Superior temporal gyrus (tissue), 1 donor: ENCODE measurements at regions not wholly inside any gene's neighbourhood (a gene's known extent, or its start where the extent isn't known, plus 50 kb on each side); places are given as distances from the start of the nearest gene placed in this dataset.

Experiments
- DNase-seq: peaks from one replicate; pipeline ENCODE4 v3.0.0-alpha.2; 2016; ENCODE audit errors: extremely low spot score

- DNase-seq: peak; percentile 32
Observed at GRCh38 chr9:105861972-105862371, 167.6 kb downstream of the TMEM38B start.

GRCh38 chr9:105864248-105864898, 170.0 kb downstream of the TMEM38B start:
- no peak for DNase-seq

- no peak for DNase-seq
Observed at GRCh38 chr9:105865285-105865684, 170.9 kb downstream of the TMEM38B start.

- DNase-seq: no peak
Observed at GRCh38 chr9:105871540-105871939, 177.2 kb downstream of the TMEM38B start.

- no peak for DNase-seq
Observed at GRCh38 chr9:105873801-105874200, 179.5 kb downstream of the TMEM38B start.

GRCh38 chr9:105877721-105878120, 183.4 kb downstream of the TMEM38B start:
- DNase-seq: no peak

GRCh38 chr9:105879181-105879580, 184.8 kb downstream of the TMEM38B start:
- no peak for DNase-seq

- DNase-seq: no peak
Observed at GRCh38 chr9:105880517-105880916, 186.2 kb downstream of the TMEM38B start.

GRCh38 chr9:105881021-105881420, 186.7 kb downstream of the TMEM38B start:
- DNase-seq: no peak

- DNase-seq: peak; percentile 95
Observed at GRCh38 chr9:105881654-105882349, 187.5 kb downstream of the TMEM38B start.

GRCh38 chr9:105883847-105884246, 189.5 kb downstream of the TMEM38B start:
- DNase-seq: no peak

GRCh38 chr9:105884416-105884815, 190.1 kb downstream of the TMEM38B start:
- DNase-seq: no peak

GRCh38 chr9:105886136-105886535, 191.8 kb downstream of the TMEM38B start:
- peak; percentile 82 for DNase-seq

GRCh38 chr9:105887679-105888078, 193.3 kb downstream of the TMEM38B start:
- DNase-seq: no peak

- no peak for DNase-seq
Observed at GRCh38 chr9:105890046-105890822, 195.9 kb downstream of the TMEM38B start.

- DNase-seq: no peak
Observed at GRCh38 chr9:105900123-105900522, 205.8 kb downstream of the TMEM38B start.

- DNase-seq: peak; percentile 75
Observed at GRCh38 chr9:105901514-105902109, 207.3 kb downstream of the TMEM38B start.

- DNase-seq: no peak
Observed at GRCh38 chr9:105908069-105908468, 213.7 kb downstream of the TMEM38B start.

GRCh38 chr9:105911104-105911911, 217.0 kb downstream of the TMEM38B start:
- DNase-seq: peak; percentile 38

- DNase-seq: no peak
Observed at GRCh38 chr9:105912157-105912862, 218.0 kb downstream of the TMEM38B start.
